Suprapubic skin (tissue), 4 donors: ENCODE measurements at regions not wholly inside any gene's neighbourhood (a gene's known extent, or its start where the extent isn't known, plus 50 kb on each side); places are given as distances from the start of the nearest gene placed in this dataset.
"Not testable (repeated sequence)": the region's sequence is repeated elsewhere in the genome, so short reads cannot be mapped to it uniquely, and the experiment has no call there.

Experiments used
- DNase-seq, 2 donors: peaks; one replicate each; pipeline ENCODE4 v3.0.0-alpha.2; 2019; ENCODE audit warnings: low spot score in 2 of 2
- H3K27ac ChIP-seq: fragments of 200-600 bp; sonication (generic); one replicate; pipeline ENCODE4 v1.5.1; 2019
- H3K27me3 ChIP-seq: fragments of 200-600 bp; sonication (generic); one replicate; pipeline ENCODE4 v1.5.1; 2019
- H3K36me3 ChIP-seq: fragments of 200-600 bp; sonication (generic); one replicate; pipeline ENCODE4 v1.5.1; 2019
- H3K4me1 ChIP-seq: fragments of 200-600 bp; sonication (generic); one replicate; pipeline ENCODE4 v1.5.1; 2019
- H3K4me3 ChIP-seq: fragments of 200-600 bp; sonication (generic); one replicate; pipeline ENCODE4 v1.5.1; 2019; ENCODE audit warnings: mild to moderate bottlenecking
- H3K9me3 ChIP-seq: fragments of 200-600 bp; sonication (generic); one replicate; pipeline ENCODE4 v1.5.1; 2019
- EP300 ChIP-seq: sonication (generic); formaldehyde crosslinking; IDR thresholded peaks from one replicate; pipeline ENCODE4 v1.6.1; 2017; ENCODE audit warnings: antibody characterized with exemption
- POLR2A ChIP-seq, 2 donors: fragments of 450-650 bp; IDR thresholded peaks; one replicate each; pipeline ENCODE4 v1.6.1; 2017; ENCODE audit warnings: antibody characterized with exemption in 2 of 2, mild to moderate bottlenecking in 2 of 2, moderate library complexity in 2 of 2
- POLR2AphosphoS5 ChIP-seq, 3 donors: sonication (generic); formaldehyde crosslinking; IDR thresholded peaks; one replicate each; pipeline ENCODE4 v1.6.1; 2017; ENCODE audit warnings: antibody characterized with exemption in 3 of 3
- WGBS: methylation state at CpG from one replicate; pipeline ENCODE4 v1.1.5; 2018; 5-methylcytosine and 5-hydroxymethylcytosine counted together
- TF ChIP-seq, protein P1 (sequence below), 2 donors: fragments of 200-600 bp in 1 of 2; fragments of 450-650 bp in 1 of 2; sonication (generic) in 1 of 2; IDR thresholded peaks; one replicate each; pipeline ENCODE4 v1.5.1; 2016 to 2019; ENCODE audit warnings: antibody characterized with exemption in 2 of 2, mild to moderate bottlenecking in 1 of 2, moderate library complexity in 1 of 2

DNA sequence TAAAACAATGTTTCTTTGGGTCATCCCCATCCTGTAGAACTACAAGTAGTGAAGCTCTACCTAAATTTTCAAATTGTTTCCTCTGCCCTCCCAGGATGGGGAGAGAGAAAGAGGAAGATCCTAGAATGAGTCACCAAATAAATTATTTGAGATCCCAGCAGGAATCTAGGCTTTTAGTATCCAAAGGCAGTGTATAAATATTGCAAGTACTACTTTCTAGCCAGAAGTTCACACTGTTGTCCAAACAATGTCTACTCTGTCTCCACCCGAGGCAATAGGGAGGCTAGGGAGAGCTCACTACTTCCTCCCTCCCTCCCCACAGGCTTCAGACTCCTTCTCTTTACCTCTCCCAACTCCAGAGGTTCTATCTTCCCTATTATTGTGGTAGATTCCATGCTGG lies 362.8 kb downstream of the MRPS30 start:
- H3K9me3 ChIP-seq, result no peaks in the 10 kb centered on the region
- no peaks in the 10 kb centered on the region for H3K36me3 ChIP-seq
- no peak overlapping the region for H3K27ac ChIP-seq
- 43% methylated on average over 1 of the region's 1 CpG for WGBS
- H3K27me3 ChIP-seq, result no peaks in the 10 kb centered on the region
- TF ChIP-seq POLR2AphosphoS5 (IDR thresholded peaks at IDR 0.05) (no peak), POLR2A (IDR thresholded peaks at IDR 0.05) (no peak), EP300 (no peak)
- TF ChIP-seq, protein P1, sequence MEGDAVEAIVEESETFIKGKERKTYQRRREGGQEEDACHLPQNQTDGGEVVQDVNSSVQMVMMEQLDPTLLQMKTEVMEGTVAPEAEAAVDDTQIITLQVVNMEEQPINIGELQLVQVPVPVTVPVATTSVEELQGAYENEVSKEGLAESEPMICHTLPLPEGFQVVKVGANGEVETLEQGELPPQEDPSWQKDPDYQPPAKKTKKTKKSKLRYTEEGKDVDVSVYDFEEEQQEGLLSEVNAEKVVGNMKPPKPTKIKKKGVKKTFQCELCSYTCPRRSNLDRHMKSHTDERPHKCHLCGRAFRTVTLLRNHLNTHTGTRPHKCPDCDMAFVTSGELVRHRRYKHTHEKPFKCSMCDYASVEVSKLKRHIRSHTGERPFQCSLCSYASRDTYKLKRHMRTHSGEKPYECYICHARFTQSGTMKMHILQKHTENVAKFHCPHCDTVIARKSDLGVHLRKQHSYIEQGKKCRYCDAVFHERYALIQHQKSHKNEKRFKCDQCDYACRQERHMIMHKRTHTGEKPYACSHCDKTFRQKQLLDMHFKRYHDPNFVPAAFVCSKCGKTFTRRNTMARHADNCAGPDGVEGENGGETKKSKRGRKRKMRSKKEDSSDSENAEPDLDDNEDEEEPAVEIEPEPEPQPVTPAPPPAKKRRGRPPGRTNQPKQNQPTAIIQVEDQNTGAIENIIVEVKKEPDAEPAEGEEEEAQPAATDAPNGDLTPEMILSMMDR (IDR thresholded peaks at IDR 0.05), result no peak
- H3K4me3 ChIP-seq, result no peak overlapping the region
- no peaks in the 10 kb centered on the region for H3K4me1 ChIP-seq
- no peak for DNase-seq

DNA sequence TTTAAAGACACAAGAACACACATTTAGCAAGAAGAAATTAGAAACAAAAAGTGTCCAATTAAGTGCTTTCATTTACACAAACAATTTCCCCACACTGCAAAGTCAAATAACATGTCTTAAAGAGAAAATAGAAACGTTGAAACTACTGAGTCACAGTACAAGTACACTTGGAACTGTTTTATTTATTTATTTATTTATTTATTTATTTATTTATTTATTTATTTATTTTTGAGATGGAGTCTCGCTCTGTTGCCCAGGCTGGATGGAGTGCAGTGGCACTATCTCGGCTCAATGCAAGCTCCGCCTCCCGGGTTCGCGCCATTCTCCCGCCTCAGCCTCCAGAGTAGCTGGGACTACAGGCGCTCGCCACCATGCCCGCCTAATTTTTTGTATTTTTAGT lies 363.9 kb downstream of the MRPS30 start:
- not testable (repeated sequence) for H3K4me3 ChIP-seq, H3K9me3 ChIP-seq, DNase-seq, H3K4me1 ChIP-seq, H3K27ac ChIP-seq, H3K27me3 ChIP-seq, H3K36me3 ChIP-seq
- 92% methylated on average over 11 of the region's 11 CpGs for whole genome bisulfite sequencing

- TF ChIP-seq EP300 (no peak), POLR2A (IDR thresholded peaks at IDR 0.05) (no peak), POLR2AphosphoS5 (IDR thresholded peaks at IDR 0.05) (no peak)
- TF ChIP-seq, protein P1 (IDR thresholded peaks at IDR 0.05), result no peak
Observed at GRCh38 chr5:45179686-45180085, 370.9 kb downstream of the MRPS30 start.

GRCh38 chr5:45189042-45189441 lies 380.3 kb downstream of the MRPS30 start:
- TF ChIP-seq, protein P1 (IDR thresholded peaks at IDR 0.05), result no peak
- TF ChIP-seq POLR2AphosphoS5 (IDR thresholded peaks at IDR 0.05) (no peak), EP300 (no peak), POLR2A (IDR thresholded peaks at IDR 0.05) (no peak)
- no peaks in the 10 kb centered on the region for H3K9me3 ChIP-seq
- no peaks in the 10 kb centered on the region for H3K36me3 ChIP-seq
- no peaks in the 10 kb centered on the region for H3K4me1 ChIP-seq
- DNase-seq, result no peak
- H3K27ac ChIP-seq, result no peak overlapping the region
- H3K27me3 ChIP-seq, result no peaks in the 10 kb centered on the region
- no peak overlapping the region for H3K4me3 ChIP-seq

More at GRCh38 chr5:45179686-45180085, 370.9 kb downstream of the MRPS30 start:
- Histone ChIP-seq H3K4me1 (no peaks in the 10 kb centered on the region), H3K27ac (no peak overlapping the region), H3K36me3 (no peaks in the 10 kb centered on the region), H3K4me3 (no peak overlapping the region), H3K27me3 (no peaks in the 10 kb centered on the region), H3K9me3 (no peaks in the 10 kb centered on the region)
- no peak for DNase-seq

- H3K27ac ChIP-seq, result no peak overlapping the region
- H3K27me3 ChIP-seq, result no peaks in the 10 kb centered on the region
- H3K36me3 ChIP-seq, result no peaks in the 10 kb centered on the region
- DNase-seq, result no peak
- TF ChIP-seq POLR2A (IDR thresholded peaks at IDR 0.05), result no peak
- TF ChIP-seq EP300, result no peak
- no peak for TF ChIP-seq POLR2AphosphoS5 (IDR thresholded peaks at IDR 0.05)
- TF ChIP-seq, protein P1 (IDR thresholded peaks at IDR 0.05), result no peak
- no peak overlapping the region for H3K4me3 ChIP-seq
- WGBS, result 54% methylated on average over 5 of the region's 5 CpGs
- no peaks in the 10 kb centered on the region for H3K9me3 ChIP-seq
- H3K4me1 ChIP-seq, result no peaks in the 10 kb centered on the region
Observed at GRCh38 chr5:45189481-45189880, 380.7 kb downstream of the MRPS30 start.

GRCh38 chr5:45195026-45195425 lies 386.3 kb downstream of the MRPS30 start:
- no peak overlapping the region for H3K4me3 ChIP-seq
- H3K4me1 ChIP-seq, result no peaks in the 10 kb centered on the region
- no peak overlapping the region for H3K27ac ChIP-seq
- no peaks in the 10 kb centered on the region for H3K9me3 ChIP-seq
- DNase-seq, result no peak
- no peaks in the 10 kb centered on the region for H3K27me3 ChIP-seq
- TF ChIP-seq EP300 (no peak), POLR2AphosphoS5 (IDR thresholded peaks at IDR 0.05) (no peak), POLR2A (IDR thresholded peaks at IDR 0.05) (no peak)
- TF ChIP-seq, protein P1 (IDR thresholded peaks at IDR 0.05), result no peak
- H3K36me3 ChIP-seq, result no peaks in the 10 kb centered on the region
- 69% methylated on average over 1 of the region's 1 CpG for WGBS
